ENCODE measurements at regions not wholly inside any gene's neighbourhood (a gene's known extent, or its start where the extent isn't known, plus 50 kb on each side); places are given as distances from the start of the nearest gene placed in this dataset.
A peak's percentile ranks its signal among the peaks of the same experiment; 100 is the strongest.

DNA sequence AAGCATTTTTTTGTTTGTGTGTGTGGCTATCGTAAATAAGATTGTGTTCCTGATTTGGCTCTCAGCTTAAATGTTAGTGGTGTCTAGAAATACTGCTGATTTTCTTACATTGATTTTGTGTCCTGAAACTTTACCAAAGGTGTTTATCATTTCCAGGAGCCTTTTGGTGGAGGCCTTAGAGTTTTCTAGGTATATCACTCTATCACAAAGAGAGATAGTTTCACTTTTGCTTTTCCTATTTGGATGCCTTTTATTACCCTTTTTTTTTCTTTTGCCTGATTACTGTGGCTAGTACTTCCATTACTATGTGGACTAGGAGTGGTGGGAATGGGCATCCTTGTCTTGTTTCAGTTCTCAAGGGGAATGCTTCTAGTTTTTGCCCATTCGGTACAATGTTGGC is 109.6 kb downstream of the S1PR1 start:
- H3K4me1 ChIP-seq (ENCODE audit: control insufficient read depth, extremely low read depth, insufficient read depth, low read length): no peaks in the 10 kb centered on the region
- peak overlapping the region; percentile 58 for H2AFZ ChIP-seq (ENCODE audit: low read depth, low read length)
- H3K36me3 ChIP-seq (ENCODE audit: control insufficient read depth in 2 of 2, extremely low read depth in 1 of 2, insufficient read depth in 2 of 2, low read length in 2 of 2): no peaks in the 10 kb centered on the region
- H3K27ac ChIP-seq (ENCODE audit: insufficient read depth, low read depth, low read length): no peak overlapping the region
- FAIRE-seq: no peak
- H3K27me3 ChIP-seq (ENCODE audit: control insufficient read depth in 2 of 2, insufficient read depth in 2 of 2, low read length in 2 of 2): peaks cover 0 to 1% of the 10 kb centered on the region in 2 experiments
- H3K4me3 ChIP-seq (replicated peaks in 1 of 3; ENCODE audit: insufficient read depth in 1 of 3, low read depth in 1 of 3, low read length in 3 of 3): no peak overlapping the region
- H3K79me2 ChIP-seq (ENCODE audit: control insufficient read depth, insufficient read depth, low read length): no peaks in the 10 kb centered on the region
- BruUV-seq (replicated peaks): no TSS peak
- DNase-seq (ENCODE audit: low read depth, low spot score): no peak
- H3K9ac ChIP-seq (replicated peaks; ENCODE audit: extremely low read depth, insufficient read depth, low read length): no peak overlapping the region
- H3K9me3 ChIP-seq (replicated peaks; ENCODE audit: control insufficient read depth, insufficient read depth, low read length): no peaks in the 10 kb centered on the region
- H3K4me2 ChIP-seq (ENCODE audit: insufficient read depth, low read length): no peak overlapping the region
- intact Hi-C loops (cut with micrococcal nuclease) (no loop called here), dilution Hi-C loops (cut with MboI; ENCODE audit: extremely low pct_ligation_motif_present, low sequenced_read_pairs) (no loop called here)
- H4K20me1 ChIP-seq (replicated peaks; ENCODE audit: control insufficient read depth, extremely low read depth, insufficient read depth, low read length): no peaks in the 10 kb centered on the region
- CTCF ChIA-PET: interaction anchor here (1.5 to 3.1 kb wide), 2 partner anchors 11 to 37 kb away, joined by 6 to 10 read pairs; no protein-coding TSS in a partner anchor
- TF ChIP-seq POLR2AphosphoS5 (IDR thresholded peaks at IDR 0.05; ENCODE audit: insufficient read depth, low read depth, low read length): no peak
- TF ChIP-seq GATA2 (IDR thresholded peaks at IDR 0.05; ENCODE audit: insufficient read depth, insufficient read length, low read depth, low read length): no peak
- TF ChIP-seq MYC (IDR thresholded peaks at IDR 0.05; ENCODE audit: low read depth, low read length): no peak
- no peak for TF ChIP-seq POLR2A (IDR thresholded peaks at IDR 0.05; ENCODE audit: low read depth, low read length)
- H3K9me1 ChIP-seq (replicated peaks; ENCODE audit: control insufficient read depth, extremely low read depth, insufficient read depth, low read length): no peaks in the 10 kb centered on the region
- POLR2A ChIA-PET: no interaction called here

DNA sequence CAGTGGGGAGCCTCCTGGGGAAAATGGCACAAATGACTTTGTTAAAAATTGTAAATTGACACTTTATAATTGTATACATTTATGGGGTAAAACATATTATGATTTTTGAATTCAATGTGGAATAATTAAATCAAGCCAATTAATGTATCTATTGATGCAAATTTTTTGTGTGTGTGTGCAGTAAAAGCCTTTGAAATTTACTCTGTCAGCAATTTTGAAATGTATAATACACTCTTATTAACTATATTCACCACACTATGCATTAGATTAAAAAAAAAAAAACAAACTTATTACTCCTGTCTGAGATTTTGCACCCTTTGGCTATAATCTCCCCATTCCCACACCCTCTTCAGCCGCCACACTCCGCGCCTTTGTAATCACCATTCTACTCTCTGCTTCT is 119.2 kb downstream of the S1PR1 start:
- POLR2A ChIA-PET: no interaction called here

More for the DNA sequence above, 119.2 kb downstream of the S1PR1 start:
- BruUV-seq (replicated peaks): no TSS peak
- Histone ChIP-seq H3K27me3 (ENCODE audit: control insufficient read depth in 2 of 2, insufficient read depth in 2 of 2, low read length in 2 of 2) (no peaks in the 10 kb centered on the region), H3K9me1 (replicated peaks; ENCODE audit: control insufficient read depth, extremely low read depth, insufficient read depth, low read length) (no peaks in the 10 kb centered on the region), H3K36me3 (ENCODE audit: control insufficient read depth in 2 of 2, extremely low read depth in 1 of 2, insufficient read depth in 2 of 2, low read length in 2 of 2) (no peaks in the 10 kb centered on the region), H2AFZ (ENCODE audit: low read depth, low read length) (no peak overlapping the region), H3K4me3 (replicated peaks in 1 of 3; ENCODE audit: insufficient read depth in 1 of 3, low read depth in 1 of 3, low read length in 3 of 3) (no peak overlapping the region), H3K4me2 (ENCODE audit: insufficient read depth, low read length) (no peak overlapping the region), H4K20me1 (replicated peaks; ENCODE audit: control insufficient read depth, extremely low read depth, insufficient read depth, low read length) (no peaks in the 10 kb centered on the region), H3K9ac (replicated peaks; ENCODE audit: extremely low read depth, insufficient read depth, low read length) (no peak overlapping the region), H3K4me1 (ENCODE audit: control insufficient read depth, extremely low read depth, insufficient read depth, low read length) (no peaks in the 10 kb centered on the region), H3K79me2 (ENCODE audit: control insufficient read depth, insufficient read depth, low read length) (no peaks in the 10 kb centered on the region), H3K27ac (ENCODE audit: insufficient read depth, low read depth, low read length) (no peak overlapping the region), H3K9me3 (replicated peaks; ENCODE audit: control insufficient read depth, insufficient read depth, low read length) (no peaks in the 10 kb centered on the region)
- FAIRE-seq (no peak), DNase-seq (ENCODE audit: low read depth, low spot score) (no peak)
- no peak for TF ChIP-seq POLR2AphosphoS5 (IDR thresholded peaks at IDR 0.05; ENCODE audit: insufficient read depth, low read depth, low read length)
- no peak for TF ChIP-seq MAX (IDR thresholded peaks at IDR 0.05; ENCODE audit: insufficient read depth, insufficient read length)
- TF ChIP-seq POLR2A (IDR thresholded peaks at IDR 0.05; ENCODE audit: low read depth, low read length): no peak
- TF ChIP-seq CTCF (IDR thresholded peaks at IDR 0.05; ENCODE audit: extremely low read depth in 1 of 2, insufficient read depth in 1 of 2, low read depth in 1 of 2, low read length in 2 of 2): no peak
- TF ChIP-seq JUN (IDR thresholded peaks at IDR 0.05; ENCODE audit: borderline replicate concordance, insufficient read depth, insufficient read length, low read depth): no peak
- intact Hi-C loops (cut with micrococcal nuclease) (loop anchor here (5.0 kb wide), 1 partner anchor 329 kb away; the partner anchor contains the start of gene DPH5), dilution Hi-C loops (cut with MboI; ENCODE audit: extremely low pct_ligation_motif_present, low sequenced_read_pairs) (no loop called here)
- CTCF ChIA-PET: interaction anchor here (1.0 to 3.6 kb wide), 8 partner anchors 9 to 438 kb away, joined by 4 to 48 read pairs (median 5); no protein-coding TSS in a partner anchor
